ENCODE measurements at regions not wholly inside any gene's neighbourhood (a gene's known extent, or its start where the extent isn't known, plus 50 kb on each side); places are given as distances from the start of the nearest gene placed in this dataset.

GRCh38 chr21:21712748-21713520, 714.7 kb downstream of the NCAM2 start:
- TF ChIP-seq CHD1 (IDR thresholded peaks at IDR 0.05; ENCODE audit: low read depth, low read length) (no peak), POLR2A (IDR thresholded peaks at IDR 0.05; ENCODE audit: low read depth, low read length) (no peak), NFIC (IDR thresholded peaks at IDR 0.05; ENCODE audit: low read depth, low read length) (no peak), POLR2AphosphoS5 (IDR thresholded peaks at IDR 0.05; ENCODE audit: low read length) (no peak), USF1 (IDR thresholded peaks at IDR 0.05; ENCODE audit: borderline replicate concordance, extremely low read length, insufficient read depth, low read depth, low read length) (no peak), BCL11A (IDR thresholded peaks at IDR 0.05; ENCODE audit: low read depth, low read length) (no peak), ZBTB33 (IDR thresholded peaks at IDR 0.05) (no peak), TBL1XR1 (IDR thresholded peaks at IDR 0.05; ENCODE audit: low read depth, low read length) (no peak), NFYB (IDR thresholded peaks at IDR 0.05; ENCODE audit: insufficient read depth, low read depth, low read length) (no peak), TARDBP (IDR thresholded peaks at IDR 0.05; ENCODE audit: borderline replicate concordance) (no peak), CTCF (IDR thresholded peaks at IDR 0.05 in 2 of 3, conservative IDR thresholded peaks at IDR 0.05 in 1 of 3; ENCODE audit: control insufficient read depth in 2 of 3, extremely low read depth in 1 of 3, insufficient read depth in 1 of 3, low read depth in 3 of 3, low read length in 3 of 3) (no peak), MYC (IDR thresholded peaks at IDR 0.05; ENCODE audit: insufficient read depth, insufficient read length, insufficient replicate concordance, low read length, severe bottlenecking) (no peak), EP300 (IDR thresholded peaks at IDR 0.05; ENCODE audit: borderline replicate concordance in 1 of 2, control insufficient read depth in 1 of 2, low read depth in 2 of 2, low read length in 2 of 2) (no peak), YY1 (IDR thresholded peaks at IDR 0.05; ENCODE audit: low read depth, low read length) (no peak)
